ENCODE measurements at regions not wholly inside any gene's neighbourhood (a gene's known extent, or its start where the extent isn't known, plus 50 kb on each side); places are given as distances from the start of the nearest gene placed in this dataset.
"Not testable (repeated sequence)": the region's sequence is repeated elsewhere in the genome, so short reads cannot be mapped to it uniquely, and the experiment has no call there.

GRCh38 chr14:106538201-106538600 lies 1011.8 kb downstream of the TMEM121 start:
- DNase-seq (ENCODE audit: low read depth in 2 of 3, low spot score in 2 of 3), result no peak

- DNase-seq (ENCODE audit: low read depth in 2 of 3, low spot score in 2 of 3), result no peak
Observed at GRCh38 chr14:106547735-106548434, 1021.5 kb downstream of the TMEM121 start.

GRCh38 chr14:106549064-106549463 lies 1022.7 kb downstream of the TMEM121 start:
- no peak for DNase-seq (ENCODE audit: low read depth in 2 of 3, low spot score in 2 of 3)

GRCh38 chr14:106551265-106551664 lies 1024.9 kb downstream of the TMEM121 start:
- DNase-seq (ENCODE audit: low read depth in 2 of 3, low spot score in 2 of 3), result no peak

GRCh38 chr14:106556211-106556610 lies 1029.8 kb downstream of the TMEM121 start:
- not testable (repeated sequence) for DNase-seq (ENCODE audit: low read depth in 2 of 3, low spot score in 2 of 3)

- DNase-seq (ENCODE audit: low read depth in 2 of 3, low spot score in 2 of 3), result peak; percentile 47 to 74 (median 66)
Observed at GRCh38 chr14:106556665-106557289, 1030.4 kb downstream of the TMEM121 start.

- DNase-seq (ENCODE audit: low read depth in 2 of 3, low spot score in 2 of 3), result no peak
Observed at GRCh38 chr14:106562451-106562850, 1036.1 kb downstream of the TMEM121 start.

- peak; percentile 20 to 45 (median 40) for DNase-seq (ENCODE audit: low read depth in 2 of 3, low spot score in 2 of 3)
Observed at GRCh38 chr14:106564058-106564643, 1037.8 kb downstream of the TMEM121 start.

GRCh38 chr14:106578481-106578880 lies 1052.1 kb downstream of the TMEM121 start:
- no peak for DNase-seq (ENCODE audit: low read depth in 2 of 3, low spot score in 2 of 3)

GRCh38 chr14:106579084-106579483 lies 1052.7 kb downstream of the TMEM121 start:
- no peak for DNase-seq (ENCODE audit: low read depth in 2 of 3, low spot score in 2 of 3)

GRCh38 chr14:106585692-106586091 lies 1059.3 kb downstream of the TMEM121 start:
- DNase-seq (ENCODE audit: low read depth in 2 of 3, low spot score in 2 of 3), result no peak

GRCh38 chr14:106586098-106586704 lies 1059.8 kb downstream of the TMEM121 start:
- DNase-seq (ENCODE audit: low read depth in 2 of 3, low spot score in 2 of 3), result peak; percentile 10 to 57 (median 52)

- not testable (repeated sequence) for DNase-seq (ENCODE audit: low read depth in 2 of 3, low spot score in 2 of 3)
Observed at GRCh38 chr14:106591539-106591938, 1065.2 kb downstream of the TMEM121 start.

GRCh38 chr14:106592115-106592852 lies 1065.9 kb downstream of the TMEM121 start:
- peak; percentile 6 to 88 (median 23) for DNase-seq (ENCODE audit: low read depth in 2 of 3, low spot score in 2 of 3)

GRCh38 chr14:106599209-106599608 lies 1072.8 kb downstream of the TMEM121 start:
- DNase-seq (ENCODE audit: low read depth in 2 of 3, low spot score in 2 of 3), result no peak

- DNase-seq (ENCODE audit: low read depth in 2 of 3, low spot score in 2 of 3), result peak; percentile 50 to 80 (median 72)
Observed at GRCh38 chr14:106605548-106606448, 1079.4 kb downstream of the TMEM121 start.

- no peak for DNase-seq (ENCODE audit: low read depth in 2 of 3, low spot score in 2 of 3)
Observed at GRCh38 chr14:106606936-106607335, 1080.6 kb downstream of the TMEM121 start.

- no peak for DNase-seq (ENCODE audit: low read depth in 2 of 3, low spot score in 2 of 3)
Observed at GRCh38 chr14:106610691-106611090, 1084.3 kb downstream of the TMEM121 start.

GRCh38 chr14:106613256-106613655 lies 1086.9 kb downstream of the TMEM121 start:
- no peak for DNase-seq (ENCODE audit: low read depth in 2 of 3, low spot score in 2 of 3)

- DNase-seq (ENCODE audit: low read depth in 2 of 3, low spot score in 2 of 3), result peak; percentile 70 to 96 (median 70)
Observed at GRCh38 chr14:106618471-106618951, 1092.1 kb downstream of the TMEM121 start.

Measured in activated CD8-positive, alpha-beta memory T cell treated with anti-CD3 and anti-CD28 coated beads for 48 hours (primary cell).